ENCODE measurements at regions not wholly inside any gene's neighbourhood (a gene's known extent, or its start where the extent isn't known, plus 50 kb on each side); places are given as distances from the start of the nearest gene placed in this dataset.

DNA sequence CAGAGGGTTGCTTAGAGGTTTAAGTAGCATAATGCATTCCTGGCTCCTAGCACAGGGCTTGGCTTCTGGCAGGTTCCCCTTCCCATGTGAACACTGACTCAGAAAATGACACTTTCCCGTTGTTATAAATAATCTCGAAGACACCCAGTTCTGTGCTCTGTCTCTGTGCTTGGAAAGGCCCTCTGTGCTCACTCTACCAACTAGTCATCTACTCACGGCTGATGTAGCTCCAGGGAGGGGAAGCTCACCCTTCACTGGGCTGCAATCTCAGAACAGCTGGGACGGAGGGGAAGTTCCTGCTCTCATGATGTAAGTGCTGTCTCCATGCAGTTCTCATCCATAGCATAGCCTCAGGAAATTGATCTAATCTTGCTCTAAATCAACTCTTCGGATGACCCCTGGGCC is 230.5 kb upstream of the ASIC2 start:
- TF ChIP-seq POLR2A (IDR thresholded peaks at IDR 0.05): no peak
- TF ChIP-seq, protein P1, sequence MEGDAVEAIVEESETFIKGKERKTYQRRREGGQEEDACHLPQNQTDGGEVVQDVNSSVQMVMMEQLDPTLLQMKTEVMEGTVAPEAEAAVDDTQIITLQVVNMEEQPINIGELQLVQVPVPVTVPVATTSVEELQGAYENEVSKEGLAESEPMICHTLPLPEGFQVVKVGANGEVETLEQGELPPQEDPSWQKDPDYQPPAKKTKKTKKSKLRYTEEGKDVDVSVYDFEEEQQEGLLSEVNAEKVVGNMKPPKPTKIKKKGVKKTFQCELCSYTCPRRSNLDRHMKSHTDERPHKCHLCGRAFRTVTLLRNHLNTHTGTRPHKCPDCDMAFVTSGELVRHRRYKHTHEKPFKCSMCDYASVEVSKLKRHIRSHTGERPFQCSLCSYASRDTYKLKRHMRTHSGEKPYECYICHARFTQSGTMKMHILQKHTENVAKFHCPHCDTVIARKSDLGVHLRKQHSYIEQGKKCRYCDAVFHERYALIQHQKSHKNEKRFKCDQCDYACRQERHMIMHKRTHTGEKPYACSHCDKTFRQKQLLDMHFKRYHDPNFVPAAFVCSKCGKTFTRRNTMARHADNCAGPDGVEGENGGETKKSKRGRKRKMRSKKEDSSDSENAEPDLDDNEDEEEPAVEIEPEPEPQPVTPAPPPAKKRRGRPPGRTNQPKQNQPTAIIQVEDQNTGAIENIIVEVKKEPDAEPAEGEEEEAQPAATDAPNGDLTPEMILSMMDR (IDR thresholded peaks at IDR 0.05): no peak

Data from Peyer's patch (tissue), 4 donors.